Effector memory CD4-positive, alpha-beta T cell (primary cell): ENCODE measurements at regions not wholly inside any gene's neighbourhood (a gene's known extent, or its start where the extent isn't known, plus 50 kb on each side); places are given as distances from the start of the nearest gene placed in this dataset.
"Not testable (repeated sequence)": the region's sequence is repeated elsewhere in the genome, so short reads cannot be mapped to it uniquely, and the experiment has no call there.

Source experiments
- DNase-seq, 3 donors: peaks; one replicate each; pipeline ENCODE4 v3.0.0-alpha.2; 2020
- H3K27ac ChIP-seq: 2 replicates; pipeline ENCODE4 v1.7.0; 2013; ENCODE audit warnings: mild to moderate bottlenecking, low read length, moderate library complexity; ENCODE audit not compliant: insufficient read depth, poor library complexity, severe bottlenecking
- H3K27me3 ChIP-seq: replicated peaks from 2 replicates; pipeline ENCODE4 v1.7.0; 2013; ENCODE audit warnings: mild to moderate bottlenecking, low read length; ENCODE audit not compliant: insufficient read depth, control insufficient read depth, poor library complexity, severe bottlenecking
- H3K36me3 ChIP-seq: 2 replicates; pipeline ENCODE4 v1.7.0; 2013; ENCODE audit warnings: mild to moderate bottlenecking, low read length, moderate library complexity; ENCODE audit not compliant: control insufficient read depth, insufficient read depth
- H3K4me1 ChIP-seq: 2 replicates; pipeline ENCODE4 v1.7.0; 2013; ENCODE audit warnings: low read length, mild to moderate bottlenecking; ENCODE audit not compliant: control insufficient read depth, insufficient read depth, poor library complexity, severe bottlenecking
- H3K4me3 ChIP-seq: 2 replicates; pipeline ENCODE4 v1.7.0; 2013; ENCODE audit warnings: low read length, low read depth, mild to moderate bottlenecking; ENCODE audit not compliant: insufficient read depth, poor library complexity, severe bottlenecking
- H3K9me3 ChIP-seq: 2 replicates; pipeline ENCODE4 v1.7.0; 2013; ENCODE audit warnings: mild to moderate bottlenecking, low read length, moderate library complexity; ENCODE audit not compliant: control insufficient read depth

DNA sequence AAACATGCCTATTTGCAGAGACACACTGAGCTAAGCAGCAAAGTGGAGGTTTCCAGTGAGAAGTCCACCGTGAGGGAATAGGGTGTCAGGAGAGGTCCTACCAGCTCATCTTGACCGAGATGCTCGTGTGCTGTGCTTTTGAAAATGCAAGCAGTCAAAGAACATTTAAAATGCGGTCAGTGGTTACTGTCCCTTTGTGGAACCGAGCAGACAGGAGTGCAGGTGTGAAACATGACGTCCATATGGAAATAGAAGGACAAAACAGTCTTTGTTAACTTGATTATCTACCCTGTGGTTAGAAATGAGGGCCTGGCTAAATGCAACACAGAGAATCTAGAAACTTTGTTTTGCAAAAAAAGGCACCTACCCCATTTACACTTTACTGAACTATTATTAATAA, 473.3 kb downstream of the SPATA31A6 start:
- H3K9me3 ChIP-seq, H3K27me3 ChIP-seq, H3K27ac ChIP-seq, H3K36me3 ChIP-seq, H3K4me3 ChIP-seq, H3K4me1 ChIP-seq, DNase-seq: not testable (repeated sequence)

DNA sequence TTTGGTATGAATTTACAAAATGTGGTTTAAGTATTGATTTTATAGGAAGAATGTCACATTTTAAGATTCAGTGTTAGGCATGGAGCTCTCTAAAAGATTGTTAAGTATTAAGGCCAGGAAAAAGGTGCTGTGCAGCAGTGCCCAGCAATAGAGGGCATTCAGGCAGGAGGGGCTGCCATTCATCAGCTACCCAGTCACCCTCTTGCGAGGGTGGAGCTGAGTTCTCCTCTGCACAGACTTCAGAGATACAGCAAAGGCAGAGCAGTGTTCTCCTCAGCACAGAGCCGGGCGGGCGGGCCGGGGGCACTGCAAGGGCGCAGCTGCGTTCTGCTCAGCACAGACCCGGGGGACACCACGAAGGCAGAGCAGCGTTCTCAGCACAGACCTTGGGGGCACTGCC, 474.0 kb downstream of the SPATA31A6 start:
- H3K4me1 ChIP-seq, H3K36me3 ChIP-seq, H3K27ac ChIP-seq, H3K9me3 ChIP-seq, DNase-seq, H3K27me3 ChIP-seq, H3K4me3 ChIP-seq: not testable (repeated sequence)

- not testable (repeated sequence) for H3K4me1 ChIP-seq
Observed at GRCh38 chr9:42697146-42697545, 513.7 kb downstream of the SPATA31A6 start.

DNA sequence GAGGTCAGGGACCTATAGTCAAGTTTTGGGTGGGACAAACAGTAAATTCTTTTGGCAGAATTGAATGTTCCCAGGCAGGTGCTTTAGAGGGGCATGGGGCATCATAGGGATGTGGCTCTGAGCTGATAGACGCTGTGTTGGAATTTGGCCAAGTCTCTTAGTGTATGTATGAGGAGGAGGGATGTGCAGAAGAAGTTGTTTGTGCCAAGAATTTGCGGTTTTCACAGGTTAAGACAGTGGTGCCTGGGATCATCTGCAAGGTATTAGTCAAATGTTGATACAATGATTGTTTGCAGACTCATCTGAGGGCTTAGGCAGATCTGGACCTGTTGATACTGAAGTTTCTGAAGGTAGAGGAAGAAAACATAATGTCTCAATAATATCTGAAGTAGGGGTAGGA, 519.4 kb downstream of the SPATA31A6 start:
- not testable (repeated sequence) for H3K36me3 ChIP-seq, H3K27me3 ChIP-seq, H3K27ac ChIP-seq, DNase-seq, H3K9me3 ChIP-seq, H3K4me1 ChIP-seq, H3K4me3 ChIP-seq

More at GRCh38 chr9:42697146-42697545, 513.7 kb downstream of the SPATA31A6 start:
- not testable (repeated sequence) for H3K27ac ChIP-seq, H3K27me3 ChIP-seq, H3K36me3 ChIP-seq, H3K4me3 ChIP-seq, H3K9me3 ChIP-seq, DNase-seq

GRCh38 chr9:42724841-42725835, 541.7 kb downstream of the SPATA31A6 start:
- H3K4me3 ChIP-seq, H3K27ac ChIP-seq, H3K36me3 ChIP-seq, H3K4me1 ChIP-seq, H3K9me3 ChIP-seq, H3K27me3 ChIP-seq: not testable (repeated sequence)
- peak in 2 of 3 donors; percentile 9 to 29 for DNase-seq

- peak in 2 of 3 donors; percentile 25 to 30 for DNase-seq
- not testable (repeated sequence) for H3K36me3 ChIP-seq, H3K4me3 ChIP-seq, H3K4me1 ChIP-seq, H3K9me3 ChIP-seq, H3K27me3 ChIP-seq, H3K27ac ChIP-seq
Observed at GRCh38 chr9:42743030-42743814, 559.8 kb downstream of the SPATA31A6 start.

DNA sequence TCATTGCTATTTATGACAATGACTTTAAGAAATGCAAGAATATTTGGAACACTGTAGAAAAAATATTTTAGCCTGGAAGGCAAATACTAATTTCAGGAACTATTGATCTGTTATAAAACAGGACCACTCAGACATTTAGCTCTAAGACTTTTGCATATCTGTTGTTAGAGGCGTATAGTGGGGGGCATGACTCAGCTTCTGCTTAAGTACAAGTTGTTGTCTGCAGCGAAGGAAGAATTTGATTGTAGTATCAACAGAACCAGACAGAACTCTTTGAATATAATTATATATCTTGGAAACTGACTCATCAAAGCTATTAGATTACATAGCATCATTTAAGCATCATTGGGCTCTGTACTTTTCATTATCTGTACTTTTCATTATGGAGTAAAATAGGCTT, 573.8 kb downstream of the SPATA31A6 start:
- H3K4me1 ChIP-seq, H3K36me3 ChIP-seq, H3K4me3 ChIP-seq, H3K27ac ChIP-seq, H3K9me3 ChIP-seq, DNase-seq, H3K27me3 ChIP-seq: not testable (repeated sequence)

- DNase-seq, H3K27me3 ChIP-seq: not testable (repeated sequence)
Observed at GRCh38 chr9:42759320-42759719, 575.9 kb downstream of the SPATA31A6 start.

GRCh38 chr9:42782201-42782600, 598.7 kb downstream of the SPATA31A6 start:
- H3K36me3 ChIP-seq, H3K4me1 ChIP-seq, DNase-seq, H3K27me3 ChIP-seq, H3K9me3 ChIP-seq, H3K27ac ChIP-seq, H3K4me3 ChIP-seq: not testable (repeated sequence)

More at GRCh38 chr9:42759320-42759719, 575.9 kb downstream of the SPATA31A6 start:
- not testable (repeated sequence) for H3K4me1 ChIP-seq, H3K36me3 ChIP-seq, H3K4me3 ChIP-seq, H3K9me3 ChIP-seq, H3K27ac ChIP-seq

GRCh38 chr9:42792725-42793124, 609.3 kb downstream of the SPATA31A6 start:
- not testable (repeated sequence) for H3K27ac ChIP-seq, H3K4me3 ChIP-seq, H3K27me3 ChIP-seq, H3K36me3 ChIP-seq, H3K9me3 ChIP-seq, H3K4me1 ChIP-seq, DNase-seq
